ENCODE measurements at regions not wholly inside any gene's neighbourhood (a gene's known extent, or its start where the extent isn't known, plus 50 kb on each side); places are given as distances from the start of the nearest gene placed in this dataset.

- TF ChIP-seq CTCF (IDR thresholded peaks at IDR 0.05) = no peak
- no peak for TF ChIP-seq ZFX (IDR thresholded peaks at IDR 0.05; ENCODE audit: borderline replicate concordance)
- H3K27ac ChIP-seq = no peak overlapping the region
Measured at GRCh38 chr5:167790462-167791260, 500.8 kb upstream of the WWC1 start.

GRCh38 chr5:167792514-167792913 lies 498.9 kb upstream of the WWC1 start:
- TF ChIP-seq ZFX (IDR thresholded peaks at IDR 0.05; ENCODE audit: borderline replicate concordance) (no peak), CTCF (IDR thresholded peaks at IDR 0.05) (no peak)
- no peak overlapping the region for H3K27ac ChIP-seq

GRCh38 chr5:167793700-167794099 lies 497.7 kb upstream of the WWC1 start:
- TF ChIP-seq ZFX (IDR thresholded peaks at IDR 0.05; ENCODE audit: borderline replicate concordance) = no peak
- TF ChIP-seq CTCF (IDR thresholded peaks at IDR 0.05) = no peak
- H3K27ac ChIP-seq = no peak overlapping the region

GRCh38 chr5:167794121-167794520 lies 497.3 kb upstream of the WWC1 start:
- H3K27ac ChIP-seq = no peak overlapping the region
- TF ChIP-seq ZFX (IDR thresholded peaks at IDR 0.05; ENCODE audit: borderline replicate concordance) (no peak), CTCF (IDR thresholded peaks at IDR 0.05) (no peak)

GRCh38 chr5:167796672-167797071 lies 494.8 kb upstream of the WWC1 start:
- no peak overlapping the region for H3K27ac ChIP-seq
- TF ChIP-seq CTCF (IDR thresholded peaks at IDR 0.05) (no peak), ZFX (IDR thresholded peaks at IDR 0.05; ENCODE audit: borderline replicate concordance) (no peak)

DNA sequence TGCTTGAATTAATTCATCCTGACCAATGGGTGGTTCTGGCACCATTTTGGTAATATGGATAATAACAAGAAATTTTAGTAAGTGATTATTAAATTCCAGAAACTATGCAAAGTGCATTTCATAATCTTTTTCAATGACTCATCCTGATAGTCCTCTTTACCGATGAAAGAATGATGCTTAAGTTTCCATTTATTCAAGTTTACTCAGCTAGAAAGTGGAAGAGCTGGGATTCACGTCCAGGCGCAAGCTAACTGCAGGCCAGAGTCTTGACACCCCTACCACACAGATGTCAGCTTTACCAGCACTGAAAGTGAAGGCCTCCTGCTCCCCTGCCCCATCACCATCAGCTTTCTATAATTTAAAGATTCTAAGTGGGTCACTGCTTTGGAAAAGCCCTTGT lies 493.5 kb upstream of the WWC1 start:
- H3K27ac ChIP-seq = no peak overlapping the region
- TF ChIP-seq CTCF (IDR thresholded peaks at IDR 0.05) (no peak), ZFX (IDR thresholded peaks at IDR 0.05; ENCODE audit: borderline replicate concordance) (no peak)

GRCh38 chr5:167798448-167798847 lies 493.0 kb upstream of the WWC1 start:
- no peak for TF ChIP-seq CTCF (IDR thresholded peaks at IDR 0.05)
- no peak for TF ChIP-seq ZFX (IDR thresholded peaks at IDR 0.05; ENCODE audit: borderline replicate concordance)
- no peak overlapping the region for H3K27ac ChIP-seq
